NCI-H2107 treated with DMSO at 0.1 percent for 48 hours (cell line): ENCODE measurements at regions not wholly inside any gene's neighbourhood (a gene's known extent, or its start where the extent isn't known, plus 50 kb on each side); places are given as distances from the start of the nearest gene placed in this dataset.

ENCODE experiments used
- DNase-seq: peaks from one replicate; lab custom pipeline; 2025; ENCODE audit not compliant: unreplicated experiment; lab: John Stamatoyannopoulos, UW

- no peak for DNase-seq
Measured at GRCh38 chrX:16444353-16444752, 205.6 kb upstream of the S100G start.

DNA sequence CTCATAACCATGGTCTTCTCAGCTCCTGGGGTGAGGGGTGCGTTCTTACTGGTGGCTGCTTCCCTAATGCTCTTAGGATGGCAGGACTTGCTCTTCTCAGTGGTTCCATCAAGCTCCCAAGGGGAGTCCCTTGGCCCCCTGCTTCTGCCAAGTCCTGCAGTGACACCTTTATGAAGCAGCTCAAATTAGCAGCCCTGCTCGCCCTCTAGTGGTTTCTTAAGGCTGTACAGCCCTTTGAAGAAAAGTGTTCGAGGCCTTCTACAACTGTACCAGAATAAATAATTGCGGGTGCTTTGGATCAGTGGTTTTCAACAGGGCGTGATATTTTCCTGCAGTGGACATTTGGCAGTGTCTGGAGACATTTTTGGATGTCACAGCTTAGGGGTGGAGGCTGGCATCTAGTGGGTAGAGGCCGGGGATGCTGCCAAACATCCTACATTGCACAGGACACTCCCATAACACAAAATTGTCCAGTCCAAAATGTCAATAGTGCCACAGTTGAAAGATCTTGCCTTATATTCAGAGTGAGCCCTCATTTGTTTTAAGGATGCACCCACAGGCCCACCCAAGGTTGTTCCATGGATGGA is 204.7 kb upstream of the S100G start:
- DNase-seq: no peak

DNA sequence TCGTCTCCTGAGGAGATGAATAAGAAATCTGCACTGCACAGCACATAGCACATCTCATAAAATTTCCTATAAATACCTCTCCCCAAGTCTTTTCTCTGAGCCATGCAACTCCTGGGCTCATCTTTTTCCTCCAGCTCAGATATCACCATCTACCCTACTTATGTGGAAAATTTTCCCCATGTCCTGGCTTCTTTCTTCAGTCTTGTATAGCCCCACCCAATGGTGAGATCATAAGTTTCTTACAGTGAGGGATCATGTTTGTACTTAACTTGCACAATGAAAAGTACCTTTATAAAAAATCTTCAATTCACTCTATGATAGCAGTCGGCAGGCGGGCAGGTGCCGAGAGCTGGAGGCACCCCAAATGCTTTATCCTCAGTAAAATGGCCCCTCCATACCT is 198.6 kb upstream of the S100G start:
- no peak for DNase-seq

GRCh38 chrX:16454926-16455325 is 195.0 kb upstream of the S100G start:
- DNase-seq: no peak

- no peak for DNase-seq
Measured at GRCh38 chrX:16457239-16457638, 192.7 kb upstream of the S100G start.

DNA sequence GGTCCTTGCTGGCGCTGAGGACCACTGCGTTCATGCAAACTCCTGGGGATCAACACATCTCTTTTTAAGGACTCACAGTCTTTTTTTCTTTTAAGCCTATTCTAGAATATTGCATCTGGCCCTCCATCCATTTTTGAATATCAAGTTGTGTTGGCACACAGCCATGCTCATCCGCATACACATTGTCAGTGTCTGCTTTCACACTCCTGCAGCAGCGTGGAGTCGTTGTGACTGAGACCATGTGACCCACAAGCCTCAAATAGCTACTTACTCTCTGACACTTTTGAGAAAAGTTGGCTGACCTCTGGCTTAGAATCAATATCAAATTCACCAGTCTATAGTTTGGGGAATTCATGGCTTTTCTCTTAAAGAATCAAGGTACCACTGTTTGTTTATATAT is 191.8 kb upstream of the S100G start:
- DNase-seq: no peak

DNA sequence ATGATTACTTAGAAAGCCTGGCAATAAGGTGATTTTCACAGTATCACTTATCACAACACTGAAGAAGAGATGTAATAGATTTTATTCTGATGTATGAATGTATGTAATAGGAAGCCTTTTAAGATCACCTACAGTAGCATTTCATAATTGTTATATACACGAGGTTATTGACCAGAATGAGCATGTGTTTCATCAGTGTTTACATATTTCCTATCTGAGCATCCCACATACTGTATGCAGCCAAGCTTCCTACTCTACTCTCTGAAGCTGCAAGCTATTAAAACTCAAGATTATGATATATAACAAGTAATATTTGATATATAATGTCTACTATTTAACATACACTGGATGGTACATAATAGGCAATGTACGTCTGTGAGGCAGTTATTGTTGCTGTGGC is 190.9 kb upstream of the S100G start:
- no peak for DNase-seq

GRCh38 chrX:16461968-16462367 is 188.0 kb upstream of the S100G start:
- DNase-seq: no peak

GRCh38 chrX:16462912-16463311 is 187.0 kb upstream of the S100G start:
- DNase-seq: no peak

GRCh38 chrX:16464369-16464768 is 185.6 kb upstream of the S100G start:
- DNase-seq: no peak

DNA sequence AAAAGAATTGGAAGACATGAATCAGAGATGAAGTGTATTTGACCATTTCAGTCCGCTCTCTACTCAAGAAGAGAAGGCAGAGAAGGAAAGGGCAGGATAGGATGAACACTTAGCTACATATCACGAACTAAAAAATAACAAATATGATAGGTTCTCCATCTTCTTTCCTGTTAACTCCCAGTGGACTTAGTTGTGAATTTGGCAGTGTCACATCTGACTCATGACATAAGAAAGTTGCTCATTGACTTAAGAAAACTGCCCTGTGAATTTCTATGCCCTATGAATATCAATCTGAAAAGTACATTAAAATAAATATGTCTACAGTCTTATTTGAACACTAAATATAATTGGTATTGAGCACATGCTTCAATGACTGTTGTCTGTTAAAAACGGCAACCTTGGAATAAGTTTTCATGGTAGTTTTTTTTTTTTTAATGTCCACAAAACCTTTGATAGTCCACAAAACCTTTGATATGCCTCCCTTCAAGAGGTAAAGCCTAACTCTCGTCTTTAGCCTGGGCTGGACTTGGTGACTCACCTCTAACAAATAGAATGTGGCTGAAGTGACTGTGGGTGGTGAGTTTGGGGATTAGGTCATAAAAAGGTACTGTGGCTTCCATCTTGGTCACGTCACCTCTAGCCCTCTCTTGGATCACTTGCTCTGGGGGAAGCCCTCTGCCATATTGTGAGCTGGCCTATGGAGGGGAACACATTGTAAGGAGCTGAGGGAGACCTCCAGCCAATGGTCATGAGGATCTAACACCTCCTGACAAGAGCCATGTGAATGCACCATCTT is 184.7 kb upstream of the S100G start:
- DNase-seq: no peak

DNA sequence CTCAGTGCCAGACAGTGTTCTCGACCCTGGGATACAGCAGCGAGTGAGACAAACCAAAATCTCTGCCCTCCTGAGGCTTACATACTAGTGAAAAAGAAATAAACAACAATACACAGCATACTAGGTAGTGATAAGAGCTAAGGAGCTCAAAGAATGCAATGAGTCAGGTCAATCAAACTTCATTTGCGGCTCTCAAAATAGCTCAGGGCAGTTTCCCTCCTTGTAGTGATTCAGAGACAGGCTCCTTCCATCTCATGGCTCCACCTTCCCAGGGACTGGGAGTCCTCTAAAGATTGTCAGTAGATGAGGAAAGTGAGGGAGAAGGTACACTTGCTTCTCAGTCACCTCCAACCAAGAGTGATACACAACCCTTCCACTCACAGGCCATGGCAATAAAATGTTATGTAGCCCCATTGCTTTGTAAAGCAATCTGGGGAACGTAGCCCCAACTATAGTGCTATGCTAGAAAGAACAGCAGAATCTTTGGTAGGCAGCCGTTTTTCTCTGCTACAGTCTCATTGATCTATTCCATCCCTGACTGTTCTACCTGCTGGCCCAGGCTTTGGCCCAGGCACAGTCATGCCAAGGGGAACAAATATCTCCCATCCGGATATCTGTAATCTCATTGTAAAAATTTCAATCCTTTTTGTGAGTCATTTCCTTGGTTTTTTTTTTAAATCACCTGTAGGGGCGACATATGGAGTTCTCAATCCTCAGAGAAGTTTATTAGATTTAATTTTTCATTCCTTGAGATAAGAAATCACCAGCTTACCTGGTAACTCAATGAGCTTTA is 183.1 kb upstream of the S100G start:
- no peak for DNase-seq

GRCh38 chrX:16469870-16470269 is 180.1 kb upstream of the S100G start:
- DNase-seq: no peak

DNA sequence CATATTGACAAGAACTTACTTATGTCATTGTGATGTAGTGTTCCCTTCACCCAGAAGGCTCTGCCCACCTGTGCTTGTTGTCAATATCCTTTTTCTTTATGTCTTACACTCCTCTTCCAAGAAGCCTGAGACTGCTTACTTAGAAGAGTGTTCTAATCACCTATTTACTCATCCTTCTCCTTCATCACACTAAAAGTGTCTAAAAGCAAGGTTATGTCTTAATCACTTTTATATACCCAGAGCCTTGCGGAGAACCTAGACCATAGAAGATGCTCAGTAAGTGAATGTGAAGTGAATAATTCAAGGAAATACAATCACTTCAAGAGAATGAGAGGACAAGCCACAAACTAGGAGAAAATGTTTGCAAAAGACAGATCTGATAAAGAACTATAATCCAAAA is 177.6 kb upstream of the S100G start:
- no peak for DNase-seq

- no peak for DNase-seq
Measured at GRCh38 chrX:16474511-16474910, 175.4 kb upstream of the S100G start.

DNA sequence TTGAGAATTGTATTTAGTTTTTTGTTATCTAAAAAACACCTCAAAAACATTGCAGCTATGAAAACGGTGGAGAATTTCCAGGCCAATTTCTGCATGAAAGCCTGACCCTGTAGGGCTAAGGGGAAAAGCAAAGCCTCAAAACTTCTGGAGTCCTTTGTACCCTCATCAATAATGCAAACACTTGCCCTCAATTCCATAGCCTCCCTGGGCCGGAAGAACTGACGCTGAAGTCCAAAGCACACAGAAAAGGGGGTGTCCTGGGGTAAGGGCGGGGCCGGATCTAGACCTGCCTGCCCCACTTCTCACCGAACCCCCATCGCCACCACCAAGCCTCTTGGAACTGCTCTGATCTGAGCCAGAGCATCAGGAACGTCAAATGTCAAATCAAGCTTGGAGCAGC is 173.9 kb upstream of the S100G start:
- no peak for DNase-seq

GRCh38 chrX:16476692-16477091 is 173.3 kb upstream of the S100G start:
- no peak for DNase-seq

DNA sequence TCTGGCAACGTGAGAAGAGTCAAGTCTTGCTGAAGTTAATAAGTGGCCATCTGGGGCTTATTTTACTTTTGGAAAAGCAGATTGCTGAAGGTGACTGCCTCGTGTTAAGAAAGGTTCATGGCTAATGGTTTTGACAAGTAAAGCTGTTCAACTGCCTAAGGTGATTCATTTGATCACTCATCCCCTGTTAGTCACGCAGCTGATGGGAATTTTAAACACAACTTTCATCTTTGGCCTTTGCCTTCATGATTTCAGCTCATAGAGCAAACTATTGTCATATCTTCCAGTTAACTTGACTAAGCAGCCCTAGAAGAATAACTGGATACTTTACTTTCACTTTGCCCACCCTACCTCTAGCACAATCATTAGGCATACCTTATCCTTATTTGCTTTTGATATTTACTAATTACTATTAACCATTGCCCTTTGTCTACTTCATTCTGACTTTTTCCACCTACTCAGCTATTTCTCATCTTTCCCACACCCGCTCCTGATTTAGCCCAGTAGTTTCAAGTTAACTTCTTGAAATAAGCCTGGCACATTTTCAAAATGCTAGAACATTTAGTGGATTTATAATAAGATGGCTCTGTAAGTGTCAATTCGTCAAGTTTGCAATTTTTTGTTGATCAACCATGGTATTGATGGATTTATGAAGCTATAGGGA is 170.6 kb upstream of the S100G start:
- no peak for DNase-seq

GRCh38 chrX:16480049-16480448 is 169.9 kb upstream of the S100G start:
- DNase-seq: no peak

DNA sequence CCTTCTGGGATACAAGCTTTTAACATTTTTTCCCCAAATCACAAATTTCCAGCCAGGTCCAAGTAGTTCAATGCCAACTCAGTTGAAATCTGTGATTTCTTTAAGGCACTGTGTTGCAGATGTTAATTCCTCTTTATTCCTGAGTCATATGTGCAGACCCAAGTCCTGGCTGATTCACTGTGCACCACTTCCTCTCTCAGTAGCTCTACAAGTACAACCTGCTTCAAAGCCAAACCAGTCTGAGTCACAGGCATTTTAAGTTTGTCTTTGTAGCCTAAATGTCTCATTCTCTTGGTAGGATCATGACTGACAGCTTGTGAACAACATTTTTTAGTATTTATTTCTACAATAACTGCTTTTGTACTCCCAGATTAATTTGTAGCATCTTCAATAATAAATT is 165.6 kb upstream of the S100G start:
- no peak for DNase-seq

- DNase-seq: no peak
Measured at GRCh38 chrX:16487620-16488385, 162.2 kb upstream of the S100G start.
